Activated T-cell treated with anti-CD3 and anti-CD28 coated beads, Interleukin-2, amount 50 U/mL, for 24 hours (primary cell): ENCODE measurements at regions not wholly inside any gene's neighbourhood (a gene's known extent, or its start where the extent isn't known, plus 50 kb on each side); places are given as distances from the start of the nearest gene placed in this dataset.

Source experiments
- DNase-seq: peaks from one replicate; pipeline ENCODE4 v3.0.0-alpha.2; 2020
- H3K27ac Mint-ChIP-seq: 2 replicates; pipeline ENCODE4 v1.8.0; 2020; ENCODE audit warnings: mild to moderate bottlenecking, mixed read lengths
- H3K27me3 Mint-ChIP-seq: 2 replicates; pipeline ENCODE4 v1.8.0; 2020; ENCODE audit warnings: mixed read lengths
- H3K36me3 Mint-ChIP-seq: 2 replicates; pipeline ENCODE4 v1.8.0; 2020; ENCODE audit warnings: low read depth, mixed read lengths
- H3K4me1 Mint-ChIP-seq: 2 replicates; pipeline ENCODE4 v1.8.0; 2020; ENCODE audit warnings: low read depth, mixed read lengths
- H3K4me3 Mint-ChIP-seq: 2 replicates; pipeline ENCODE4 v1.8.0; 2020; ENCODE audit warnings: mild to moderate bottlenecking, moderate library complexity, mixed read lengths
- H3K9me3 Mint-ChIP-seq: 2 replicates; pipeline ENCODE4 v1.8.0; 2020; ENCODE audit warnings: mixed read lengths

DNA sequence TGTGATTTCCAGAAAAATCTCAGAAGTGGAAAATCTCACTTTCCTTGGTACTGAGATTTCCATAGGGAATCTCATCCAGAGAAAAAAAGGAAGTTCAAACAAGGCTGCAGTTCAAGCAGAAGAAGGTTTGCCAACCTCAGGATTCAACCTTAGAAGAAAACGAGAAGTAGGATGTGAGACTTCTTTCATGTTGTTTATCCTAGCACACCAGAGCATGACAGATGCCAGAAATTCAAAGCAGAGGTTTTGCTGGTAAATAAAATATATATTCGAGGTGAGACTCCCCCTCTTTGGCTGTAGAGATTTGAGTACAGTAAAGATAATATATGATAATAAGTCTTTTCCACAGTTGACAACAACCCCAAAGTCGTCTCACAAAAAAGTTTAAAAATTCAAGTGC lies 116.9 kb upstream of the SMC2 start:
- Mint-ChIP-seq H3K27me3 (peaks cover 2% of the 10 kb centered on the region), H3K36me3 (no peaks in the 10 kb centered on the region), H3K4me3 (no peak overlapping the region), H3K4me1 (no peaks in the 10 kb centered on the region), H3K27ac (no peak overlapping the region), H3K9me3 (no peaks in the 10 kb centered on the region)
- no peak for DNase-seq

DNA sequence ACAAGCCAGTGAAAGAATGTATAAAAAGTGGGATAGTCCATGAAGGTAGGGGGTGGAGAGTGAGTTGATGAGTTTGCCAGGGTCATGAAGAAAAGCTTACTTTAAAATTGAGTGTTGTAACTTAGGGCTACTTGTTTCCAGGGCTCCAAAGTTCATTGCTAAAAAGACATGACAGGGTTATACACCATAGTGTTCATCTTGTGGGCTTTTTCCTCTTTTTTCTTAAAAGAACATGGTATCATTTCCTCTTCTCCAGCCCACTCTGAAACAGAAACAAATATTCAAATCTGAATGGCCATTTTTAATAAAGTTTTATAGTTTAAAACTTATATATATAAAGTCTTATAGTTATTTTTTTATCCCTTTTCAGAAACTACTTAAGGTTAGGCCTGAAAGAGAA lies 115.7 kb upstream of the SMC2 start:
- no peak for DNase-seq
- Mint-ChIP-seq H3K4me1 (no peaks in the 10 kb centered on the region), H3K9me3 (no peaks in the 10 kb centered on the region), H3K27me3 (no peaks in the 10 kb centered on the region), H3K4me3 (no peak overlapping the region), H3K36me3 (no peaks in the 10 kb centered on the region), H3K27ac (no peak overlapping the region)

DNA sequence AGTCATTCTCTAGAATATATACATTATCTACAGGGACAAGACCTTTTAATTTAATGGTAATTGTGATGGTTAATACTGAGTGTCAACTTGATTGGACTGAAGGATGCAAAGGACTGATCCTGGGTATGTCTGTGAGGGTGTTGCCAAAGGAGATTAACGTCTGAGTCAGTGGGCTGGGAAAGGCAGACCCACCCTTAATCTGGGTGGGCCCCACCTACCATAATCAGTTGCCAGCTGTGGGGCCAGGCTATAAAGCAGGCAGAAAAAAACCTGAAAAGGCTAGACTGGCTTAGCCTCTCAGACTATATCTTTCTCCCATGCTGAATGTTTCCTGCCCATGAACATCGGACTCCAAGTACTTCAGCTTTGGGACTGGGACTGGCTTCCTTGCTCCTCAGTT lies 112.2 kb upstream of the SMC2 start:
- Mint-ChIP-seq H3K27ac (no peak overlapping the region), H3K27me3 (peaks cover 16% of the 10 kb centered on the region), H3K9me3 (no peaks in the 10 kb centered on the region), H3K4me3 (no peak overlapping the region), H3K4me1 (no peaks in the 10 kb centered on the region), H3K36me3 (no peaks in the 10 kb centered on the region)
- DNase-seq, result no peak

DNA sequence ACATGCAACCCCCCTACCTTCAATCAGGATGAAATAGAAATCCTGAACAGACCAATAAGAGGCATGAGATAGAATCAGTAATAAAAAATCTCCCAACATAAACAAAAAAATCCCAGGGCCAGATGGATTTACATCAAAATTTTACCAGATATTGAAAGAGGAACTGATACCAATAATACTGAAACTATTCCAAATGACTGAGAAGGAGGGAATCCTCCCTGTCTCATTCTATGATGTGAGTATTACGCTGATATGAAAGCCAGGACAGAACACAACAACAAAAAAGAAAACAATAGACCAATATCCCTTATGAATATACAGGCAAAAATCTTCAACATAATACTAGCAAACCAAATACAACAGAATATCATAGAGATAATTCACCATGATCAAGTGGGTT lies 109.0 kb upstream of the SMC2 start:
- Mint-ChIP-seq H3K9me3 (no peaks in the 10 kb centered on the region), H3K27ac (no peak overlapping the region), H3K36me3 (no peaks in the 10 kb centered on the region), H3K4me3 (no peak overlapping the region), H3K4me1 (peaks cover 2% of the 10 kb centered on the region), H3K27me3 (peaks cover 16% of the 10 kb centered on the region)
- no peak for DNase-seq

DNA sequence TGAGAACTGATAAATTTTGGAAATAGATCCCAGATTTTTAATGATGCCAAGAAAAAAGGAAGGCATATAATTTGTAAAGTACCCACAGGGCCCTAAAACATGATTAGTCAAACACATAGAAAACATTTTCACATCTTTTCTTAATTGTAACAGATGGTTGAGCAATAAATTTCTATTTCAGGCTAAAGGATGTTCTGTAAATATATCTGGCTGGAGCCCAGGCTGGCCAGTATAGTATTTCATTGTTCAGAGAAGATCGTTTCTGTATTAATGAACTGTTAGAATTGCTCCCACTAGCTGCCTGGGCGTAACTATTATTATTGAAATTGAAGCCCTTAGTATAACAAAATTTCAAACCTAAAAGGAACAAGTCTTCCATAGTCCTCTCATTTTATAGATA lies 105.3 kb upstream of the SMC2 start:
- DNase-seq, result no peak
- H3K27ac Mint-ChIP-seq, result no peak overlapping the region
- no peak overlapping the region for H3K4me3 Mint-ChIP-seq
- no peaks in the 10 kb centered on the region for H3K9me3 Mint-ChIP-seq
- H3K4me1 Mint-ChIP-seq, result peaks cover 4% of the 10 kb centered on the region
- no peaks in the 10 kb centered on the region for H3K36me3 Mint-ChIP-seq
- peaks cover 15% of the 10 kb centered on the region for H3K27me3 Mint-ChIP-seq

DNA sequence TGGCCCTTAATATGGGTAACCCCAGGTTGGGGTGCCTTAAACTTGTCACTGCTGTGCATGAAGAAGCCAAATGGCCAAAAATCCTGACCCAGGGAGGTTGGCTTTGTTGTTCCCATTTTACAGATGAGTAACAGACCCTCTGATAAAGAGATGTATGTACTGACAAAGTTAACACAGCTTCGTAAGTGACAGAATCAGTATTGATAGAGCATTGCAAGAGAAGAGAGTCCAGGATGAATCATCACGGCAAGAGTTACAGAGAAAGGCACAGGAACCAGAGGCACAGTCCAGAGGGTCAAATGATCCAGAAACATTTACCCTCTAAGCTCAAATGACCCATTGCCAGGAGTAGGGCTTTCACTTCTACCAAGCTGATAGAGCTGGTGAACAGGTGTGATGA lies 103.8 kb upstream of the SMC2 start:
- no peak overlapping the region for H3K27ac Mint-ChIP-seq

GRCh38 chr9:103991001-103991400 lies 103.1 kb upstream of the SMC2 start:
- DNase-seq, result no peak
- peaks cover 4% of the 10 kb centered on the region for H3K4me1 Mint-ChIP-seq
- no peaks in the 10 kb centered on the region for H3K9me3 Mint-ChIP-seq
- no peak overlapping the region for H3K4me3 Mint-ChIP-seq
- H3K36me3 Mint-ChIP-seq, result no peaks in the 10 kb centered on the region
- H3K27ac Mint-ChIP-seq, result no peak overlapping the region
- peaks cover 8% of the 10 kb centered on the region for H3K27me3 Mint-ChIP-seq

More for the DNA sequence above, 103.8 kb upstream of the SMC2 start:
- Mint-ChIP-seq H3K27me3 (peaks cover 9% of the 10 kb centered on the region), H3K9me3 (no peaks in the 10 kb centered on the region), H3K4me3 (no peak overlapping the region), H3K36me3 (no peaks in the 10 kb centered on the region), H3K4me1 (peaks cover 4% of the 10 kb centered on the region)
- DNase-seq, result no peak

DNA sequence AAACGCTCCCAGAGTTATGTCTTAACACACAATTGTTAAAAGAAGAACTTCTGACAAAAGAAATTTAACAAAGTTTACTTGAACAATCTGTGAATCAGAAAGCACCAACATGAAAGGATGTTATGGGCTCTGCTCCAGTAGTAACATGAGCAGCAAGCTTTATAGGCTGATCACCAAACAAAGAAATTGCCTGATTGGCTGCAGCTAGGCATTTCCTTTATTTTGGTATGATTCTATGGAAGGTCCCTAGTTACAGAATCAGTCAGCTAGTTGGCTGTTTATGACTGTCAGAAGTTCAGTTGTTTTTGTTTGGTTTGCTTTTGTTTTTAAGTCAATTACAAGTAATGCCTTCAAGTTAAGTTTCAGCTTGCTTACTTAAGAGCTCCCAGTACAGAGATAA lies 102.4 kb upstream of the SMC2 start:
- Mint-ChIP-seq H3K9me3 (no peaks in the 10 kb centered on the region), H3K4me1 (peaks cover 4% of the 10 kb centered on the region), H3K27ac (no peak overlapping the region), H3K36me3 (no peaks in the 10 kb centered on the region), H3K4me3 (no peak overlapping the region), H3K27me3 (peaks cover 1% of the 10 kb centered on the region)
- no peak for DNase-seq

- no peak overlapping the region for H3K4me3 Mint-ChIP-seq
- peaks cover 4% of the 10 kb centered on the region for H3K4me1 Mint-ChIP-seq
- no peaks in the 10 kb centered on the region for H3K9me3 Mint-ChIP-seq
- no peaks in the 10 kb centered on the region for H3K36me3 Mint-ChIP-seq
- no peak overlapping the region for H3K27ac Mint-ChIP-seq
- no peak for DNase-seq
- H3K27me3 Mint-ChIP-seq, result no peaks in the 10 kb centered on the region
These were observed 101.0 kb upstream of the SMC2 start for GRCh38 chr9:103992938-103993579.

DNA sequence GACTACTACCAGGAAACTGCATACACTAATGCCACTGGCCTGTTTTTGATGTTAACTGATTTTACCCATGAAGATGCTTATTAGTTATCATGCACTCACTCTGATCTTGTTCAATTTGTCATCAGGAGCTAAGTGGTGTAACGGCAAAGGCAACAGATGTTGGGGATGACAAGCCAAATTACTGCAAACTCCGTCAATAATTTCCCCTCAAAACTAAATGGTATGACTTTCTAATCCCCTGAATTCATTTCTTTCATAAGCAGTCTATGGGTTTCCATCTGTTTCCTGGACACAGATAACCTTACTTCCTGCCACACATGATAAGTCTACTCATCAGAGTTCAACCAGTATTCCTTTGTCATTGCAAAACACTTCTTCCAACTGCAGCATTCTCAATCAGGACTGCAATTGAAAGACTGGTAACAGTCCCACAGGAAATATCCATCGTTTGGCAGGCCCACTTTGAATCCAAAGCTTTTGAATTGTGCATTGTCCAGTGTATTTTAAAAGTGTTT lies 96.2 kb upstream of the SMC2 start:
- Mint-ChIP-seq H3K9me3 (no peaks in the 10 kb centered on the region), H3K36me3 (no peaks in the 10 kb centered on the region), H3K4me1 (no peaks in the 10 kb centered on the region), H3K27me3 (peaks cover 2% of the 10 kb centered on the region), H3K27ac (no peak overlapping the region), H3K4me3 (no peak overlapping the region)
- no peak for DNase-seq

- Mint-ChIP-seq H3K27ac (no peak overlapping the region), H3K9me3 (no peaks in the 10 kb centered on the region), H3K27me3 (peaks cover 2% of the 10 kb centered on the region), H3K36me3 (no peaks in the 10 kb centered on the region), H3K4me1 (no peaks in the 10 kb centered on the region), H3K4me3 (no peak overlapping the region)
- no peak for DNase-seq
These were observed 94.6 kb upstream of the SMC2 start for GRCh38 chr9:103999375-104000062.

DNA sequence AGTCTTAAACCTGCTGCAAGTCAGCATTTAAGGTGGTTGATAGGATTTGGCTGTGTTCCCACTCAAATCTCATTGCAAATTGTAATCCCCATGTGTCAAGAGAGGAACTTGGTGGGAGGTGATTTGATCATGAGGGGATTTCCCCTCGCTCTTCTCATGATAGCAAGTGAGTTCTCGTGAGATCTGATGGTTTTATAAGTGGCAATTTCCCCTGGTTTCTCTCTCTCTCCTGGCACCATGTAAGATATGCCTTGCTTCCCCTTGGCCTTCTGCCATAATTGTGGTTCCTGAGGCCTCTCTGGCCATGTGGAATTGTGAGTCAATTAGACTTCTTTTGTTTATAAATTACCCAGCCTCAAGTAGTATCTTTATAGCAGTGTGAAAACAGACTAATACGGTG lies 84.3 kb upstream of the SMC2 start:
- Mint-ChIP-seq H3K27me3 (peaks cover 12% of the 10 kb centered on the region), H3K4me3 (no peak overlapping the region)

GRCh38 chr9:104022083-104022482 lies 72.0 kb upstream of the SMC2 start:
- peaks cover 15% of the 10 kb centered on the region for H3K27me3 Mint-ChIP-seq
- no peak overlapping the region for H3K27ac Mint-ChIP-seq
- no peak for DNase-seq
- peaks cover under 1% of the 10 kb centered on the region for H3K4me1 Mint-ChIP-seq
- H3K36me3 Mint-ChIP-seq, result no peaks in the 10 kb centered on the region
- H3K9me3 Mint-ChIP-seq, result peaks cover 2% of the 10 kb centered on the region
- H3K4me3 Mint-ChIP-seq, result no peak overlapping the region

More for the DNA sequence above, 84.3 kb upstream of the SMC2 start:
- Mint-ChIP-seq H3K4me1 (no peaks in the 10 kb centered on the region), H3K27ac (no peak overlapping the region), H3K36me3 (no peaks in the 10 kb centered on the region), H3K9me3 (no peaks in the 10 kb centered on the region)
- DNase-seq, result no peak

- Mint-ChIP-seq H3K9me3 (peaks cover 2% of the 10 kb centered on the region), H3K4me3 (no peak overlapping the region)
- DNase-seq, result no peak
These were observed 69.0 kb upstream of the SMC2 start for GRCh38 chr9:104025104-104025503.

GRCh38 chr9:104025945-104026344 lies 68.2 kb upstream of the SMC2 start:
- peaks cover under 1% of the 10 kb centered on the region for H3K9me3 Mint-ChIP-seq
- H3K4me1 Mint-ChIP-seq, result peaks cover 23% of the 10 kb centered on the region
- no peak overlapping the region for H3K4me3 Mint-ChIP-seq

More at GRCh38 chr9:104025104-104025503, 69.0 kb upstream of the SMC2 start:
- Mint-ChIP-seq H3K4me1 (peaks cover 23% of the 10 kb centered on the region), H3K27ac (no peak overlapping the region), H3K27me3 (peaks cover 13% of the 10 kb centered on the region), H3K36me3 (no peaks in the 10 kb centered on the region)

More at GRCh38 chr9:104025945-104026344, 68.2 kb upstream of the SMC2 start:
- H3K36me3 Mint-ChIP-seq, result no peaks in the 10 kb centered on the region
- no peak overlapping the region for H3K27ac Mint-ChIP-seq
- peaks cover 13% of the 10 kb centered on the region for H3K27me3 Mint-ChIP-seq
- DNase-seq, result no peak
